Testis (tissue), 2 donors: ENCODE measurements at regions not wholly inside any gene's neighbourhood (a gene's known extent, or its start where the extent isn't known, plus 50 kb on each side); places are given as distances from the start of the nearest gene placed in this dataset.

ENCODE experiments used
- CTCF ChIP-seq, 3 experiments: fragments of 450-650 bp in 2 of 3; fragments of 200-600 bp in 1 of 3; sonication (generic) in 1 of 3; IDR thresholded peaks; one replicate each; pipeline ENCODE4 v1.5.1; 2016 to 2019; ENCODE audit warnings: antibody characterized with exemption in 3 of 3, mild to moderate bottlenecking in 2 of 3, moderate library complexity in 1 of 3
- POLR2A ChIP-seq: fragments of 450-650 bp; IDR thresholded peaks from one replicate; pipeline ENCODE4 v1.6.1; 2017; ENCODE audit warnings: antibody characterized with exemption, mild to moderate bottlenecking, moderate library complexity

GRCh38 chr6:20349225-20349624 lies 52.5 kb upstream of the E2F3 start:
- TF ChIP-seq POLR2A (no peak), CTCF (IDR thresholded peaks at IDR 0.05) (no peak)
